ENCODE measurements at regions not wholly inside any gene's neighbourhood (a gene's known extent, or its start where the extent isn't known, plus 50 kb on each side); places are given as distances from the start of the nearest gene placed in this dataset.
"Not testable (repeated sequence)": the region's sequence is repeated elsewhere in the genome, so short reads cannot be mapped to it uniquely, and the experiment has no call there.

- TF ChIP-seq ZNF274 (IDR thresholded peaks at IDR 0.05; ENCODE audit: low read depth, low read length) = no peak
Measured at GRCh38 chr3:152644478-152644877, 190.5 kb upstream of the P2RY1 start.

GRCh38 chr3:152646004-152646403 lies 188.9 kb upstream of the P2RY1 start:
- no peak overlapping the region for H3K4me3 ChIP-seq (ENCODE audit: low read length)
- TF ChIP-seq ZNF274 (IDR thresholded peaks at IDR 0.05; ENCODE audit: low read depth, low read length) = no peak

More at GRCh38 chr3:152644478-152644877, 190.5 kb upstream of the P2RY1 start:
- H3K4me3 ChIP-seq (ENCODE audit: low read length) = no peak overlapping the region

- no peak for TF ChIP-seq ZNF274 (IDR thresholded peaks at IDR 0.05; ENCODE audit: low read depth, low read length)
- no peak overlapping the region for H3K4me3 ChIP-seq (ENCODE audit: low read length)
Measured at GRCh38 chr3:152650177-152650576, 184.8 kb upstream of the P2RY1 start.

GRCh38 chr3:152650923-152651322 lies 184.0 kb upstream of the P2RY1 start:
- not testable (repeated sequence) for H3K4me3 ChIP-seq (ENCODE audit: low read length)

- no peak for TF ChIP-seq ZNF274 (IDR thresholded peaks at IDR 0.05; ENCODE audit: low read depth, low read length)
- H3K4me3 ChIP-seq (ENCODE audit: low read length) = no peak overlapping the region
Measured at GRCh38 chr3:152656214-152656971, 178.5 kb upstream of the P2RY1 start.

- no peak overlapping the region for H3K4me3 ChIP-seq (ENCODE audit: low read length)
- no peak for TF ChIP-seq ZNF274 (IDR thresholded peaks at IDR 0.05; ENCODE audit: low read depth, low read length)
Measured at GRCh38 chr3:152656972-152657355, 178.0 kb upstream of the P2RY1 start.

GRCh38 chr3:152658977-152659720 lies 175.8 kb upstream of the P2RY1 start:
- no peak for TF ChIP-seq ZNF274 (IDR thresholded peaks at IDR 0.05; ENCODE audit: low read depth, low read length)
- H3K4me3 ChIP-seq (ENCODE audit: low read length) = no peak overlapping the region

- H3K4me3 ChIP-seq (ENCODE audit: low read length) = no peak overlapping the region
- no peak for TF ChIP-seq ZNF274 (IDR thresholded peaks at IDR 0.05; ENCODE audit: low read depth, low read length)
Measured at GRCh38 chr3:152662157-152662556, 172.8 kb upstream of the P2RY1 start.

- H3K4me3 ChIP-seq (ENCODE audit: low read length) = no peak overlapping the region
- TF ChIP-seq ZNF274 (IDR thresholded peaks at IDR 0.05; ENCODE audit: low read depth, low read length) = no peak
Measured at GRCh38 chr3:152664766-152665165, 170.2 kb upstream of the P2RY1 start.

- no peak for TF ChIP-seq ZNF274 (IDR thresholded peaks at IDR 0.05; ENCODE audit: low read depth, low read length)
- H3K4me3 ChIP-seq (ENCODE audit: low read length) = no peak overlapping the region
Measured at GRCh38 chr3:152667267-152667666, 167.7 kb upstream of the P2RY1 start.

GRCh38 chr3:152669560-152669959 lies 165.4 kb upstream of the P2RY1 start:
- TF ChIP-seq ZNF274 (IDR thresholded peaks at IDR 0.05; ENCODE audit: low read depth, low read length) = no peak
- H3K4me3 ChIP-seq (ENCODE audit: low read length) = no peak overlapping the region

GRCh38 chr3:152671446-152672319 lies 163.2 kb upstream of the P2RY1 start:
- TF ChIP-seq ZNF274 (IDR thresholded peaks at IDR 0.05; ENCODE audit: low read depth, low read length) = no peak

GRCh38 chr3:152672320-152672649 lies 162.6 kb upstream of the P2RY1 start:
- H3K4me3 ChIP-seq (ENCODE audit: low read length) = no peak overlapping the region
- no peak for TF ChIP-seq ZNF274 (IDR thresholded peaks at IDR 0.05; ENCODE audit: low read depth, low read length)

More at GRCh38 chr3:152671446-152672319, 163.2 kb upstream of the P2RY1 start:
- H3K4me3 ChIP-seq (ENCODE audit: low read length) = no peak overlapping the region

GRCh38 chr3:152676810-152677379 lies 158.0 kb upstream of the P2RY1 start:
- no peak overlapping the region for H3K4me3 ChIP-seq (ENCODE audit: low read length)
- TF ChIP-seq ZNF274 (IDR thresholded peaks at IDR 0.05; ENCODE audit: low read depth, low read length) = no peak
